Gastroesophageal sphincter (tissue), 4 donors: ENCODE measurements at regions not wholly inside any gene's neighbourhood (a gene's known extent, or its start where the extent isn't known, plus 50 kb on each side); places are given as distances from the start of the nearest gene placed in this dataset.

Experiments
- ATAC-seq: fragments of 150-250 bp; one replicate; pipeline ENCODE4 v1.9.1; 2016; ENCODE audit warnings: mild to moderate bottlenecking, moderate library complexity
- H3K27ac ChIP-seq, 4 donors: fragments of 200-600 bp; sonication (generic) in 3 of 4; 1 replicate in 3 of 4; 2 replicates in 1 of 4; pipeline ENCODE4 v1.5.1; 2016 to 2019
- H3K27me3 ChIP-seq: fragments of 200-600 bp; sonication (generic); one replicate; pipeline ENCODE4 v1.5.1; 2019
- H3K36me3 ChIP-seq, 2 donors: fragments of 200-600 bp; sonication (generic); one replicate each; pipeline ENCODE4 v1.5.1; 2019; ENCODE audit warnings: control low read depth in 1 of 2
- H3K4me1 ChIP-seq, 3 donors: fragments of 200-600 bp; sonication (generic); 1 replicate in 2 of 3; 2 replicates in 1 of 3; pipeline ENCODE4 v1.5.1; 2016 to 2019; ENCODE audit warnings: control low read depth in 2 of 3
- H3K4me3 ChIP-seq, 2 donors: fragments of 200-600 bp; sonication (generic); one replicate each; pipeline ENCODE4 v1.5.1; 2019; ENCODE audit warnings: mild to moderate bottlenecking in 1 of 2, moderate library complexity in 1 of 2
- H3K9me3 ChIP-seq, 3 donors: fragments of 200-600 bp; sonication (generic); one replicate each; pipeline ENCODE4 v1.5.1; 2017 to 2019; ENCODE audit warnings: control low read depth in 2 of 3
- EP300 ChIP-seq: sonication (generic); formaldehyde crosslinking; IDR thresholded peaks from one replicate; pipeline ENCODE4 v1.6.1; 2017; ENCODE audit warnings: antibody characterized with exemption, mild to moderate bottlenecking
- POLR2A ChIP-seq, 2 donors: fragments of 450-650 bp; IDR thresholded peaks; one replicate each; pipeline ENCODE4 v1.6.1; 2017; ENCODE audit warnings: antibody characterized with exemption in 2 of 2, mild to moderate bottlenecking in 2 of 2, moderate library complexity in 1 of 2
- POLR2AphosphoS5 ChIP-seq: sonication (generic); formaldehyde crosslinking; IDR thresholded peaks from one replicate; pipeline ENCODE4 v1.6.1; 2017; ENCODE audit warnings: antibody characterized with exemption
- WGBS, 2 donors: methylation state at CpG; one replicate each; pipeline ENCODE4 v1.1.5; 2018; ENCODE audit warnings: low coverage in 1 of 2; 5-methylcytosine and 5-hydroxymethylcytosine counted together
- TF ChIP-seq, protein P1 (sequence below), 4 experiments: fragments of 200-600 bp in 2 of 4; fragments of 450-650 bp in 2 of 4; sonication (generic) in 1 of 4; IDR thresholded peaks; one replicate each; pipeline ENCODE4 v1.5.1; 2017 to 2019; ENCODE audit warnings: antibody characterized with exemption in 4 of 4, mild to moderate bottlenecking in 2 of 4, moderate library complexity in 2 of 4

DNA sequence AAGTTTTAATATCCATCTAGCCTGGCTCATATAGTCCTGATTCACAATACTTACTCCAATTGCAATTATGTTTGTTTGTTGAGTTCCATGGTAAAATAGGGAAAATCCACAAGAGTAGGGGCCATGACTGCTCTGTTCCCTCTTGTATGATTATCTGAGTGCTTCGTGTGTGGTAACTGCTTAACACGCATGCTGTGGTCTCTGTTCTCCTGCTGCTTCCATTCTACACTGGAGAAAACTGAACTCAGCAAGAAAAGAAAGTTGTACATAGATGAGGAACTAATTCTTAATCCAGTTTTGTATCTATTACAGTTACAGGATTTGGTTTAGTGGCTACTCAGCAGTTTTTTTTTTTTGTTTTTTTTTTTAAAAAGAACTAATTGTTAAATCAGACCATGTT lies 223.0 kb upstream of the SATB1 start:
- peak; percentile 39 for ATAC-seq
- Histone ChIP-seq H3K4me3 (no peak overlapping the region), H3K27ac (no peak overlapping the region), H3K9me3 (no peaks in the 10 kb centered on the region), H3K27me3 (no peaks in the 10 kb centered on the region), H3K4me1 (no peaks in the 10 kb centered on the region), H3K36me3 (no peaks in the 10 kb centered on the region)
- 58 to 71% methylated on average over 2 of the region's 2 CpGs for WGBS, 2 donors
- TF ChIP-seq, protein P1, sequence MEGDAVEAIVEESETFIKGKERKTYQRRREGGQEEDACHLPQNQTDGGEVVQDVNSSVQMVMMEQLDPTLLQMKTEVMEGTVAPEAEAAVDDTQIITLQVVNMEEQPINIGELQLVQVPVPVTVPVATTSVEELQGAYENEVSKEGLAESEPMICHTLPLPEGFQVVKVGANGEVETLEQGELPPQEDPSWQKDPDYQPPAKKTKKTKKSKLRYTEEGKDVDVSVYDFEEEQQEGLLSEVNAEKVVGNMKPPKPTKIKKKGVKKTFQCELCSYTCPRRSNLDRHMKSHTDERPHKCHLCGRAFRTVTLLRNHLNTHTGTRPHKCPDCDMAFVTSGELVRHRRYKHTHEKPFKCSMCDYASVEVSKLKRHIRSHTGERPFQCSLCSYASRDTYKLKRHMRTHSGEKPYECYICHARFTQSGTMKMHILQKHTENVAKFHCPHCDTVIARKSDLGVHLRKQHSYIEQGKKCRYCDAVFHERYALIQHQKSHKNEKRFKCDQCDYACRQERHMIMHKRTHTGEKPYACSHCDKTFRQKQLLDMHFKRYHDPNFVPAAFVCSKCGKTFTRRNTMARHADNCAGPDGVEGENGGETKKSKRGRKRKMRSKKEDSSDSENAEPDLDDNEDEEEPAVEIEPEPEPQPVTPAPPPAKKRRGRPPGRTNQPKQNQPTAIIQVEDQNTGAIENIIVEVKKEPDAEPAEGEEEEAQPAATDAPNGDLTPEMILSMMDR (IDR thresholded peaks at IDR 0.05) = no peak
- TF ChIP-seq POLR2A (IDR thresholded peaks at IDR 0.05) = no peak
- TF ChIP-seq EP300 = no peak
- TF ChIP-seq POLR2AphosphoS5 = no peak

DNA sequence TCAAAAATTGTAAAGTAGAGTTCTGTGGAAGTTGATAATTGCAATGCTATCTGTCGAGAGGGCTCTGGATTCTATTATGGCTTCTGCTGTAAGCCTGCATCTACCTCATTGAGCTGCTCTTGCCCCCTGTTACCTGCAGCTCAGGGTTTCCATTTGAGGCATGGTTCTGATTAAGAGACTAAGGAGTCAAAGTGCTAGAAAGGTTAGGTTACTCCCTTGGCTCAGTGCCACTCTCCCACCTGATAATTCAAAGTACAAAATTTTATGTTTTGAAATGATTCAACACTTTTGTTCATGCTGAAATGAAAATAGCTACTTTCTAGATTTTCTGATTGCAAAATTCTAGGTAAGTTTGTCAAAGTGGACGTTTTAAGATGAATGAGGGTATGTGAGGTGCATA lies 220.5 kb upstream of the SATB1 start:
- Histone ChIP-seq H3K27me3 (no peaks in the 10 kb centered on the region), H3K4me3 (no peak overlapping the region), H3K27ac (no peak overlapping the region), H3K4me1 (no peaks in the 10 kb centered on the region), H3K9me3 (no peaks in the 10 kb centered on the region), H3K36me3 (no peaks in the 10 kb centered on the region)
- TF ChIP-seq POLR2A (IDR thresholded peaks at IDR 0.05) (no peak), EP300 (no peak), POLR2AphosphoS5 (no peak)
- TF ChIP-seq, protein P1 (IDR thresholded peaks at IDR 0.05) = no peak
- no peak for ATAC-seq
- WGBS, 2 donors = 64 to 81% methylated on average over 2 of the region's 2 CpGs

DNA sequence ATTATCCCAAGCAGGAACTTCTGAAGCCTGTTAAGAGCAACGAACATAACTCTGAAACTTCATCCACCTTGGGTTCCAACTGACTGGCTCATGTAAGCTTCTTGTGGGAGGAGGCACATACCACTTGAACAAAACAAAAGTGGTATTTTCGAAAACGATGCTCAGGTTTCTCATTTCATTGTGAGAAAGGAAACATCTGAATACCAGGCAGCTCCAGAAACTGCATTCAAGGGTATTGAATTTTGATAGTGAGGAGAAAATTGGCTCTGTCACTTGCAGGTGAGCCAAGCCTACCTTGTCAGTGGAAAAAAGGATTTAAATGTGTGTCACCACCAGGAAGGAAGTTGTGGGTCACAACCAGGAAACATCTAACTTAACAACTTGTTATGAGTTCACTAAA lies 218.1 kb upstream of the SATB1 start:
- Histone ChIP-seq H3K9me3 (no peaks in the 10 kb centered on the region), H3K4me1 (no peaks in the 10 kb centered on the region), H3K27ac (no peak overlapping the region), H3K4me3 (no peak overlapping the region), H3K36me3 (no peaks in the 10 kb centered on the region), H3K27me3 (no peaks in the 10 kb centered on the region)
- TF ChIP-seq POLR2A (IDR thresholded peaks at IDR 0.05) = no peak
- WGBS, 2 donors = 92 to 100% methylated on average over 1 to 3 of the region's 3 CpGs
- ATAC-seq = no peak

DNA sequence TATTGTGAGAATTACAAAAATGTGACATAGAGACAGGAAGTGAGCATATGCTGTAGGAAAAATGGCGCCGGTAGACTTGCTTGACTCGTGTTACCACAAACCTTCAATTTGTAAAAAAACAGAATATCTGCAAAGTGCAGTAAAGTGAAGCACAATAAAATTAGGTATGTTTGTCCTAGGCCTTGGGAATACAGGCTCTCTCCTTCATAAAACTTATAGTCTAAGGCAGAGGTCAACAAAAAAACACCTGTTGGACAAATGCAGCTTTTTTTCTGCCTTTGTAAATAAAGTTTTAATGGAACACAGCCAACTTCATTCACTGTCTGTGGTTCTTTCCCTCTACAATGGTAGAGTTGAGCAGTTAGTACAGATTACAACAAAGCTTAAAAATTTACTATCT lies 216.8 kb upstream of the SATB1 start:
- no peak for ATAC-seq
- WGBS, 2 donors = 94% methylated on average over 3 of the region's 3 CpGs
- H3K27me3 ChIP-seq = no peaks in the 10 kb centered on the region
- no peaks in the 10 kb centered on the region for H3K4me1 ChIP-seq
- H3K9me3 ChIP-seq = no peaks in the 10 kb centered on the region
- no peak overlapping the region for H3K4me3 ChIP-seq
- TF ChIP-seq POLR2A (IDR thresholded peaks at IDR 0.05) (no peak), EP300 (no peak), POLR2AphosphoS5 (no peak)
- TF ChIP-seq, protein P1 (IDR thresholded peaks at IDR 0.05) = no peak
- no peak overlapping the region for H3K27ac ChIP-seq
- no peaks in the 10 kb centered on the region for H3K36me3 ChIP-seq

DNA sequence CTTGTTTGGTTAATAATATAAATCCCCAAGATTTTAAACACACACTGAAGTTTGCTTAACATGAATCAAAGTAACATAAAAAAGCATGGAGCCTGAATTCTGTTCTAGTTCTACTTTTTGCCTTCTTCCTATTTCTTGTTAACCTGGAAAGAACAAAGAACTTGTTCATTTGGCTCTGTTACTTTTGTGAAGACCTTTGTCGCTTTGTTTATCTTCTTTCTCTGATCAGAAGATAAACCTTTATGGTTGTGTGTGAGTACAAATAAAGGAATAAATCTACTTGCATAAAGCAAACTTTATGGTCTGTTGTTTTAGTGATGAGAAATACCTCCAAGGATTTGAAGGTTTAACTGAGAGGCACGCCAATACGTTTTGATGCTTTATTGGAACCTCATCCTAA lies 210.1 kb upstream of the SATB1 start:
- H3K4me1 ChIP-seq = no peaks in the 10 kb centered on the region
- no peaks in the 10 kb centered on the region for H3K9me3 ChIP-seq
- H3K36me3 ChIP-seq = no peaks in the 10 kb centered on the region
- 64 to 79% methylated on average over 2 to 3 of the region's 3 CpGs for WGBS, 2 donors
- no peak overlapping the region for H3K4me3 ChIP-seq
- TF ChIP-seq, protein P1 (IDR thresholded peaks at IDR 0.05) = no peak
- no peak for TF ChIP-seq POLR2A (IDR thresholded peaks at IDR 0.05)
- TF ChIP-seq POLR2AphosphoS5 = no peak
- TF ChIP-seq EP300 = no peak
- H3K27ac ChIP-seq = no peak overlapping the region
- no peaks in the 10 kb centered on the region for H3K27me3 ChIP-seq
- ATAC-seq = no peak
